ENCODE measurements at regions not wholly inside any gene's neighbourhood (a gene's known extent, or its start where the extent isn't known, plus 50 kb on each side); places are given as distances from the start of the nearest gene placed in this dataset.

- ATAC-seq, result no peak
- Mint-ChIP-seq H3K27ac (no peak overlapping the region), H3K36me3 (no peaks in the 10 kb centered on the region), H3K9me3 (no peaks in the 10 kb centered on the region)
- DNase-seq (ENCODE audit: low spot score in 2 of 2), result no peak
These were observed 51.4 kb upstream of the CISTR start for GRCh38 chr12:53803194-53803593.

- ATAC-seq, result no peak
- Mint-ChIP-seq H3K9me3 (no peaks in the 10 kb centered on the region), H3K36me3 (no peaks in the 10 kb centered on the region), H3K27ac (no peak overlapping the region)
- no peak for DNase-seq (ENCODE audit: low spot score in 2 of 2)
These were observed 51.9 kb upstream of the CISTR start for GRCh38 chr12:53803703-53804102.

GRCh38 chr12:53804429-53804828, 52.6 kb upstream of the CISTR start:
- ATAC-seq (no peak), DNase-seq (ENCODE audit: low spot score in 2 of 2) (no peak)
- Mint-ChIP-seq H3K9me3 (no peaks in the 10 kb centered on the region), H3K36me3 (no peaks in the 10 kb centered on the region), H3K27ac (no peak overlapping the region)

- ATAC-seq (no peak), DNase-seq (ENCODE audit: low spot score in 2 of 2) (no peak)
- Mint-ChIP-seq H3K27ac (no peak overlapping the region), H3K9me3 (no peaks in the 10 kb centered on the region), H3K36me3 (no peaks in the 10 kb centered on the region)
These were observed 53.3 kb upstream of the CISTR start for GRCh38 chr12:53805067-53805466.

GRCh38 chr12:53805791-53806190, 54.0 kb upstream of the CISTR start:
- DNase-seq (ENCODE audit: low spot score in 2 of 2) (no peak), ATAC-seq (no peak)
- no peaks in the 10 kb centered on the region for H3K36me3 Mint-ChIP-seq
- H3K27ac Mint-ChIP-seq, result no peak overlapping the region
- no peaks in the 10 kb centered on the region for H3K9me3 Mint-ChIP-seq

- peak in 1 of 2 donors; percentile 26 for ATAC-seq
- Mint-ChIP-seq H3K27ac (no peak overlapping the region), H3K36me3 (no peaks in the 10 kb centered on the region), H3K9me3 (no peaks in the 10 kb centered on the region)
- DNase-seq (ENCODE audit: low spot score in 2 of 2), result no peak
These were observed 54.9 kb upstream of the CISTR start for GRCh38 chr12:53806721-53807120.

GRCh38 chr12:53807322-53807860, 55.6 kb upstream of the CISTR start:
- no peak for DNase-seq (ENCODE audit: low spot score in 2 of 2)
- no peak overlapping the region for H3K27ac Mint-ChIP-seq
- no peaks in the 10 kb centered on the region for H3K9me3 Mint-ChIP-seq
- H3K36me3 Mint-ChIP-seq, result no peaks in the 10 kb centered on the region
- no peak for ATAC-seq

- Mint-ChIP-seq H3K9me3 (no peaks in the 10 kb centered on the region), H3K36me3 (no peaks in the 10 kb centered on the region), H3K27ac (no peak overlapping the region)
- ATAC-seq (no peak), DNase-seq (ENCODE audit: low spot score in 2 of 2) (no peak)
These were observed 56.4 kb upstream of the CISTR start for GRCh38 chr12:53808023-53808705.

GRCh38 chr12:53809005-53809404, 57.2 kb upstream of the CISTR start:
- ATAC-seq (no peak), DNase-seq (ENCODE audit: low spot score in 2 of 2) (no peak)
- H3K36me3 Mint-ChIP-seq, result no peaks in the 10 kb centered on the region
- no peak overlapping the region for H3K27ac Mint-ChIP-seq
- H3K9me3 Mint-ChIP-seq, result no peaks in the 10 kb centered on the region

- no peak overlapping the region for H3K27ac Mint-ChIP-seq
- no peak for ATAC-seq
- H3K9me3 Mint-ChIP-seq, result no peaks in the 10 kb centered on the region
- no peak for DNase-seq (ENCODE audit: low spot score in 2 of 2)
- no peaks in the 10 kb centered on the region for H3K36me3 Mint-ChIP-seq
These were observed 59.2 kb upstream of the CISTR start for GRCh38 chr12:53810950-53811349.

GRCh38 chr12:53811606-53812005, 59.8 kb upstream of the CISTR start:
- no peak overlapping the region for H3K27ac Mint-ChIP-seq
- H3K36me3 Mint-ChIP-seq, result no peaks in the 10 kb centered on the region
- H3K9me3 Mint-ChIP-seq, result no peaks in the 10 kb centered on the region
- DNase-seq (ENCODE audit: low spot score in 2 of 2), result no peak
- ATAC-seq, result no peak

GRCh38 chr12:53816360-53817020, 64.7 kb upstream of the CISTR start:
- ATAC-seq (no peak), DNase-seq (ENCODE audit: low spot score in 2 of 2) (no peak)
- no peak overlapping the region for H3K27ac Mint-ChIP-seq
- no peaks in the 10 kb centered on the region for H3K9me3 Mint-ChIP-seq
- no peaks in the 10 kb centered on the region for H3K36me3 Mint-ChIP-seq

- Mint-ChIP-seq H3K9me3 (no peaks in the 10 kb centered on the region), H3K36me3 (no peaks in the 10 kb centered on the region), H3K27ac (no peak overlapping the region)
- DNase-seq (ENCODE audit: low spot score in 2 of 2), result no peak
- ATAC-seq, result no peak
These were observed 65.2 kb upstream of the CISTR start for GRCh38 chr12:53817021-53817389.

GRCh38 chr12:53820514-53821306, 68.9 kb upstream of the CISTR start:
- Mint-ChIP-seq H3K27ac (no peak overlapping the region), H3K36me3 (no peaks in the 10 kb centered on the region), H3K9me3 (no peaks in the 10 kb centered on the region)
- DNase-seq (ENCODE audit: low spot score in 2 of 2), result no peak
- no peak for ATAC-seq

GRCh38 chr12:53824001-53824712, 72.4 kb upstream of the CISTR start:
- Mint-ChIP-seq H3K9me3 (no peaks in the 10 kb centered on the region), H3K27ac (no peak overlapping the region), H3K36me3 (no peaks in the 10 kb centered on the region)
- no peak for ATAC-seq
- DNase-seq (ENCODE audit: low spot score in 2 of 2), result no peak

GRCh38 chr12:53825246-53826081, 73.7 kb upstream of the CISTR start:
- H3K9me3 Mint-ChIP-seq, result no peaks in the 10 kb centered on the region
- no peak overlapping the region for H3K27ac Mint-ChIP-seq
- DNase-seq (ENCODE audit: low spot score in 2 of 2), result no peak
- no peaks in the 10 kb centered on the region for H3K36me3 Mint-ChIP-seq
- ATAC-seq, result no peak
